ENCODE measurements at regions not wholly inside any gene's neighbourhood (a gene's known extent, or its start where the extent isn't known, plus 50 kb on each side); places are given as distances from the start of the nearest gene placed in this dataset.

GRCh38 chr1:80113168-80114038 is 1106.9 kb upstream of the ADGRL4 start:
- DNase-seq: no peak
- H3K4me3 Mint-ChIP-seq: no peak overlapping the region
- no peaks in the 10 kb centered on the region for H3K4me1 Mint-ChIP-seq
- H3K27ac Mint-ChIP-seq: no peak overlapping the region
- no peaks in the 10 kb centered on the region for H3K36me3 Mint-ChIP-seq (ENCODE audit: low read depth)
- ChIA-PET CTCF (no interaction called here), POLR2A (no interaction called here)
- peaks cover 13% of the 10 kb centered on the region for H3K9me3 Mint-ChIP-seq
- H3K27me3 Mint-ChIP-seq: no peaks in the 10 kb centered on the region

GRCh38 chr1:80101159-80101558 is 1094.6 kb upstream of the ADGRL4 start:
- Mint-ChIP-seq H3K36me3 (ENCODE audit: low read depth) (no peaks in the 10 kb centered on the region), H3K9me3 (peaks cover 13% of the 10 kb centered on the region), H3K4me3 (no peak overlapping the region), H3K27ac (no peak overlapping the region), H3K4me1 (no peaks in the 10 kb centered on the region), H3K27me3 (no peaks in the 10 kb centered on the region)
- ChIA-PET POLR2A (no interaction called here), CTCF (no interaction called here)
- DNase-seq: no peak

- H3K27me3 Mint-ChIP-seq: no peaks in the 10 kb centered on the region
- no peak overlapping the region for H3K4me3 Mint-ChIP-seq
- CTCF ChIA-PET: no interaction called here
- no peaks in the 10 kb centered on the region for H3K36me3 Mint-ChIP-seq (ENCODE audit: low read depth)
- POLR2A ChIA-PET: no interaction called here
- DNase-seq: no peak
- H3K4me1 Mint-ChIP-seq: no peaks in the 10 kb centered on the region
- peaks cover 15% of the 10 kb centered on the region for H3K9me3 Mint-ChIP-seq
- H3K27ac Mint-ChIP-seq: no peak overlapping the region
These were observed 1093.2 kb upstream of the ADGRL4 start for GRCh38 chr1:80099713-80100112.

GRCh38 chr1:80085067-80085466 is 1078.5 kb upstream of the ADGRL4 start:
- H3K9me3 Mint-ChIP-seq: peaks cover 5% of the 10 kb centered on the region

GRCh38 chr1:80083892-80084291 is 1077.4 kb upstream of the ADGRL4 start:
- ChIA-PET POLR2A (no interaction called here), CTCF (no interaction called here)
- no peak overlapping the region for H3K4me3 Mint-ChIP-seq
- DNase-seq: no peak
- H3K27me3 Mint-ChIP-seq: no peaks in the 10 kb centered on the region
- no peaks in the 10 kb centered on the region for H3K4me1 Mint-ChIP-seq
- H3K36me3 Mint-ChIP-seq (ENCODE audit: low read depth): no peaks in the 10 kb centered on the region
- H3K27ac Mint-ChIP-seq: no peak overlapping the region
- peaks cover 7% of the 10 kb centered on the region for H3K9me3 Mint-ChIP-seq

More at GRCh38 chr1:80085067-80085466, 1078.5 kb upstream of the ADGRL4 start:
- Mint-ChIP-seq H3K4me3 (no peak overlapping the region), H3K4me1 (no peaks in the 10 kb centered on the region), H3K27me3 (no peaks in the 10 kb centered on the region), H3K27ac (no peak overlapping the region), H3K36me3 (ENCODE audit: low read depth) (no peaks in the 10 kb centered on the region)
- CTCF ChIA-PET: interaction anchor here (0.9 kb wide), 1 partner anchor 10 kb away, joined by 7 read pairs; no protein-coding TSS in a partner anchor
- POLR2A ChIA-PET: no interaction called here
- DNase-seq: no peak

GRCh38 chr1:80076469-80076868 is 1069.9 kb upstream of the ADGRL4 start:
- DNase-seq: no peak
- Mint-ChIP-seq H3K4me1 (no peaks in the 10 kb centered on the region), H3K4me3 (no peak overlapping the region), H3K9me3 (peaks cover 4% of the 10 kb centered on the region), H3K27ac (no peak overlapping the region), H3K36me3 (ENCODE audit: low read depth) (no peaks in the 10 kb centered on the region), H3K27me3 (no peaks in the 10 kb centered on the region)
- ChIA-PET CTCF (no interaction called here), POLR2A (no interaction called here)

- peaks cover 4% of the 10 kb centered on the region for H3K9me3 Mint-ChIP-seq
- ChIA-PET POLR2A (no interaction called here), CTCF (no interaction called here)
- H3K27ac Mint-ChIP-seq: no peak overlapping the region
- no peaks in the 10 kb centered on the region for H3K27me3 Mint-ChIP-seq
- H3K4me1 Mint-ChIP-seq: no peaks in the 10 kb centered on the region
- no peaks in the 10 kb centered on the region for H3K36me3 Mint-ChIP-seq (ENCODE audit: low read depth)
- H3K4me3 Mint-ChIP-seq: no peak overlapping the region
- no peak for DNase-seq
These were observed 1068.8 kb upstream of the ADGRL4 start for GRCh38 chr1:80075351-80075750.

- no peaks in the 10 kb centered on the region for H3K4me1 Mint-ChIP-seq
- no peak for DNase-seq
- ChIA-PET POLR2A (no interaction called here), CTCF (no interaction called here)
- H3K27me3 Mint-ChIP-seq: no peaks in the 10 kb centered on the region
- no peak overlapping the region for H3K27ac Mint-ChIP-seq
- H3K4me3 Mint-ChIP-seq: no peak overlapping the region
- H3K9me3 Mint-ChIP-seq: no peaks in the 10 kb centered on the region
- H3K36me3 Mint-ChIP-seq (ENCODE audit: low read depth): no peaks in the 10 kb centered on the region
These were observed 1066.0 kb upstream of the ADGRL4 start for GRCh38 chr1:80072563-80072962.

GRCh38 chr1:80066060-80066459 is 1059.5 kb upstream of the ADGRL4 start:
- Mint-ChIP-seq H3K36me3 (ENCODE audit: low read depth) (no peaks in the 10 kb centered on the region), H3K4me3 (no peak overlapping the region), H3K27me3 (no peaks in the 10 kb centered on the region), H3K4me1 (no peaks in the 10 kb centered on the region), H3K9me3 (no peaks in the 10 kb centered on the region), H3K27ac (no peak overlapping the region)
- CTCF ChIA-PET: no interaction called here
- DNase-seq: no peak
- POLR2A ChIA-PET: no interaction called here

- ChIA-PET POLR2A (no interaction called here), CTCF (no interaction called here)
- Mint-ChIP-seq H3K4me1 (no peaks in the 10 kb centered on the region), H3K27ac (no peak overlapping the region), H3K4me3 (no peak overlapping the region), H3K9me3 (peaks cover 2% of the 10 kb centered on the region), H3K36me3 (ENCODE audit: low read depth) (no peaks in the 10 kb centered on the region), H3K27me3 (no peaks in the 10 kb centered on the region)
- DNase-seq: no peak
These were observed 1058.0 kb upstream of the ADGRL4 start for GRCh38 chr1:80064524-80064923.

- no peaks in the 10 kb centered on the region for H3K27me3 Mint-ChIP-seq
- ChIA-PET POLR2A (no interaction called here), CTCF (no interaction called here)
- H3K27ac Mint-ChIP-seq: no peak overlapping the region
- DNase-seq: no peak
- H3K4me1 Mint-ChIP-seq: no peaks in the 10 kb centered on the region
- H3K9me3 Mint-ChIP-seq: peaks cover 2% of the 10 kb centered on the region
- no peaks in the 10 kb centered on the region for H3K36me3 Mint-ChIP-seq (ENCODE audit: low read depth)
- H3K4me3 Mint-ChIP-seq: no peak overlapping the region
These were observed 1053.4 kb upstream of the ADGRL4 start for GRCh38 chr1:80059940-80060339.

- H3K9me3 Mint-ChIP-seq: peaks cover 10% of the 10 kb centered on the region
- no peaks in the 10 kb centered on the region for H3K36me3 Mint-ChIP-seq (ENCODE audit: low read depth)
- no peak overlapping the region for H3K4me3 Mint-ChIP-seq
- CTCF ChIA-PET: no interaction called here
- no peaks in the 10 kb centered on the region for H3K4me1 Mint-ChIP-seq
- POLR2A ChIA-PET: no interaction called here
- no peaks in the 10 kb centered on the region for H3K27me3 Mint-ChIP-seq
- H3K27ac Mint-ChIP-seq: no peak overlapping the region
- DNase-seq: no peak
These were observed 1049.6 kb upstream of the ADGRL4 start for GRCh38 chr1:80056179-80056578.

- no peaks in the 10 kb centered on the region for H3K27me3 Mint-ChIP-seq
- H3K9me3 Mint-ChIP-seq: peaks cover 13% of the 10 kb centered on the region
- CTCF ChIA-PET: no interaction called here
- no peak overlapping the region for H3K27ac Mint-ChIP-seq
- H3K4me1 Mint-ChIP-seq: no peaks in the 10 kb centered on the region
- no peak overlapping the region for H3K4me3 Mint-ChIP-seq
- no peaks in the 10 kb centered on the region for H3K36me3 Mint-ChIP-seq (ENCODE audit: low read depth)
- no peak for DNase-seq
- POLR2A ChIA-PET: no interaction called here
These were observed 1047.6 kb upstream of the ADGRL4 start for GRCh38 chr1:80054129-80054528.

- Mint-ChIP-seq H3K9me3 (peaks cover 13% of the 10 kb centered on the region), H3K4me3 (no peak overlapping the region), H3K4me1 (no peaks in the 10 kb centered on the region), H3K36me3 (ENCODE audit: low read depth) (no peaks in the 10 kb centered on the region), H3K27ac (no peak overlapping the region), H3K27me3 (no peaks in the 10 kb centered on the region)
- no peak for DNase-seq
- POLR2A ChIA-PET: no interaction called here
- CTCF ChIA-PET: no interaction called here
These were observed 1047.1 kb upstream of the ADGRL4 start for GRCh38 chr1:80053613-80054012.
